Adrenal gland (tissue), 9 donors: ENCODE measurements at regions not wholly inside any gene's neighbourhood (a gene's known extent, or its start where the extent isn't known, plus 50 kb on each side); places are given as distances from the start of the nearest gene placed in this dataset.

Experiments
- DNase-seq, 7 donors: peaks; one replicate each; pipeline ENCODE4 v3.0.0-alpha.2; 2019 to 2020
- H3K27ac ChIP-seq, 5 donors: fragments of 200-600 bp; sonication (generic) in 4 of 5; 1 replicate in 3 of 5; 2 replicates in 2 of 5; pipeline versions ENCODE4 v1.5.1 to v1.8.0; 2016 to 2020; ENCODE audit warnings: mild to moderate bottlenecking in 1 of 5
- H3K27me3 ChIP-seq: fragments of 200-600 bp; 2 replicates; pipeline ENCODE4 v1.8.0; 2021
- H3K36me3 ChIP-seq, 2 donors: fragments of 200-600 bp; replicated peaks in 1 of 2; 1 replicate in 1 of 2; 2 replicates in 1 of 2; pipeline versions ENCODE4 v1.5.1 to v1.8.0; 2018 to 2022
- H3K4me1 ChIP-seq, 2 donors: fragments of 200-600 bp; replicated peaks in 1 of 2; 1 replicate in 1 of 2; 2 replicates in 1 of 2; pipeline versions ENCODE4 v1.5.1 to v1.8.0; 2018 to 2021
- H3K4me3 ChIP-seq, 4 donors: fragments of 200-600 bp; sonication (generic) in 3 of 4; one replicate each; pipeline ENCODE4 v1.5.1; 2016 to 2018
- H3K9me3 ChIP-seq, 3 donors: fragments of 200-600 bp; sonication (generic) in 1 of 3; replicated peaks in 1 of 3; 1 replicate in 2 of 3; 2 replicates in 1 of 3; pipeline versions ENCODE4 v1.5.1 to v1.8.0; 2016 to 2021
- POLR2A ChIP-seq, 2 donors: fragments of 450-650 bp; IDR thresholded peaks; one replicate each; pipeline ENCODE4 v1.6.1; 2017; ENCODE audit warnings: antibody characterized with exemption in 2 of 2, mild to moderate bottlenecking in 2 of 2, moderate library complexity in 1 of 2
- whole genome bisulfite sequencing, 4 donors: extraction: QIAGEN DNeasy Blood & Tissue Kit in 2 of 4; methylation state at CpG; one replicate each; pipeline versions ENCODE4 v1.1.5 to v1.1.7; 2013 to 2017; 5-methylcytosine and 5-hydroxymethylcytosine counted together
- intact Hi-C, 2 donors: fragments of 100-400 bp; cut with DNase I; formaldehyde crosslinking; loops; one replicate each; pipeline versions ENCODE4 v1.14.1 to v1.15.0; 2022 to 2023
- TF ChIP-seq, protein P1 (sequence below), 6 experiments: fragments of 450-650 bp in 4 of 6; fragments of 200-600 bp in 2 of 6; sonication (generic) in 1 of 6; IDR thresholded peaks; 1 replicate in 5 of 6; 2 replicates in 1 of 6; pipeline versions ENCODE4 v1.5.1 to v1.8.0; 2016 to 2021; ENCODE audit warnings: antibody characterized with exemption in 6 of 6, mild to moderate bottlenecking in 2 of 6, moderate library complexity in 1 of 6
- donor health status: healthy with polysubstance abuse.
- donor health status: Bipolar disorder and iron deficiency.
- donor health status: DM: yes; HTN: yes; CAD: no.
- donor health status: DM: no; HTN: no; CAD: no.
- donor health status: DM: no; HTN: no; CAD: no.

- no peak overlapping the region for H3K4me3 ChIP-seq
- H3K27ac ChIP-seq: no peak overlapping the region
- intact Hi-C loops: no loop called here
- no peaks in the 10 kb centered on the region for H3K4me1 ChIP-seq
- no peaks in the 10 kb centered on the region for H3K36me3 ChIP-seq
- no peaks in the 10 kb centered on the region for H3K9me3 ChIP-seq
- TF ChIP-seq, protein P1, sequence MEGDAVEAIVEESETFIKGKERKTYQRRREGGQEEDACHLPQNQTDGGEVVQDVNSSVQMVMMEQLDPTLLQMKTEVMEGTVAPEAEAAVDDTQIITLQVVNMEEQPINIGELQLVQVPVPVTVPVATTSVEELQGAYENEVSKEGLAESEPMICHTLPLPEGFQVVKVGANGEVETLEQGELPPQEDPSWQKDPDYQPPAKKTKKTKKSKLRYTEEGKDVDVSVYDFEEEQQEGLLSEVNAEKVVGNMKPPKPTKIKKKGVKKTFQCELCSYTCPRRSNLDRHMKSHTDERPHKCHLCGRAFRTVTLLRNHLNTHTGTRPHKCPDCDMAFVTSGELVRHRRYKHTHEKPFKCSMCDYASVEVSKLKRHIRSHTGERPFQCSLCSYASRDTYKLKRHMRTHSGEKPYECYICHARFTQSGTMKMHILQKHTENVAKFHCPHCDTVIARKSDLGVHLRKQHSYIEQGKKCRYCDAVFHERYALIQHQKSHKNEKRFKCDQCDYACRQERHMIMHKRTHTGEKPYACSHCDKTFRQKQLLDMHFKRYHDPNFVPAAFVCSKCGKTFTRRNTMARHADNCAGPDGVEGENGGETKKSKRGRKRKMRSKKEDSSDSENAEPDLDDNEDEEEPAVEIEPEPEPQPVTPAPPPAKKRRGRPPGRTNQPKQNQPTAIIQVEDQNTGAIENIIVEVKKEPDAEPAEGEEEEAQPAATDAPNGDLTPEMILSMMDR (IDR thresholded peaks at IDR 0.05): no peak
- TF ChIP-seq POLR2A (IDR thresholded peaks at IDR 0.05): no peak
- no peaks in the 10 kb centered on the region for H3K27me3 ChIP-seq
- DNase-seq: peak in 1 of 7 donors; percentile 31
- WGBS, 4 donors: 66 to 75% (median 72%) methylated on average over 14 of the region's 14 CpGs
Observed at GRCh38 chr20:48571949-48572847, 255.6 kb downstream of the PREX1 start.

GRCh38 chr20:48569679-48570078 lies 258.1 kb downstream of the PREX1 start:
- WGBS, 4 donors: 67 to 74% (median 70%) methylated on average over 9 of the region's 9 CpGs
- intact Hi-C loops: no loop called here
- Histone ChIP-seq H3K4me3 (no peak overlapping the region), H3K4me1 (no peaks in the 10 kb centered on the region), H3K36me3 (no peaks in the 10 kb centered on the region), H3K27me3 (no peaks in the 10 kb centered on the region), H3K9me3 (no peaks in the 10 kb centered on the region), H3K27ac (no peak overlapping the region)
- TF ChIP-seq, protein P1 (IDR thresholded peaks at IDR 0.05): no peak
- no peak for TF ChIP-seq POLR2A (IDR thresholded peaks at IDR 0.05)
- DNase-seq: no peak

DNA sequence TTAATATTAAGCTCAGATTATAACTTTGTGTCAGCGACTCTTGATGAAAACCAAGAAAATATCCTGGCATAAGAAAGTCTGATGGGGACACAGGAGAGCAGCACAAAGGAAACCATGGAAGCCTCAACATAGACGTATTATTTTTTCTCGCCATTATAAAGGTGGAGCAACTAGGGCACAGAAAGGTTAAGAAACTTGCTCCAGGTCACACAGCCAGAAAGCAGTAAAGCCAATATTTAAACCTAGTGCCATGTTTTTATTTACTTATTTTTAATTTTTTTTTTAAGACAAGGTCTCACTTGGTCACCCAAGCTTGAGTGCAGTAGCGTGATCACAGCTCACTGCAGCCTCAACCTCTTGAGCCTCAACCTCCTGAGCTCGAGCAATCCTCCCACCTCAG lies 259.3 kb downstream of the PREX1 start:
- intact Hi-C loops: no loop called here
- 82 to 90% (median 85%) methylated on average over 5 of the region's 5 CpGs for WGBS, 4 donors

GRCh38 chr20:48567145-48567544 lies 260.7 kb downstream of the PREX1 start:
- 64 to 87% (median 83%) methylated on average over 2 to 5 of the region's 5 CpGs for WGBS, 4 donors
- TF ChIP-seq, protein P1 (IDR thresholded peaks at IDR 0.05): no peak
- TF ChIP-seq POLR2A (IDR thresholded peaks at IDR 0.05): no peak
- no peak for DNase-seq
- Histone ChIP-seq H3K27me3 (no peaks in the 10 kb centered on the region), H3K36me3 (no peaks in the 10 kb centered on the region), H3K27ac (no peak overlapping the region), H3K9me3 (no peaks in the 10 kb centered on the region), H3K4me1 (no peaks in the 10 kb centered on the region), H3K4me3 (no peak overlapping the region)
- intact Hi-C loops: no loop called here

More for the DNA sequence above, 259.3 kb downstream of the PREX1 start:
- no peaks in the 10 kb centered on the region for H3K4me1 ChIP-seq
- H3K4me3 ChIP-seq: no peak overlapping the region
- DNase-seq: no peak
- H3K27ac ChIP-seq: no peak overlapping the region
- H3K36me3 ChIP-seq: no peaks in the 10 kb centered on the region
- TF ChIP-seq POLR2A (IDR thresholded peaks at IDR 0.05): no peak
- no peaks in the 10 kb centered on the region for H3K27me3 ChIP-seq
- H3K9me3 ChIP-seq: no peaks in the 10 kb centered on the region
